ENCODE measurements at regions not wholly inside any gene's neighbourhood (a gene's known extent, or its start where the extent isn't known, plus 50 kb on each side); places are given as distances from the start of the nearest gene placed in this dataset.

DNA sequence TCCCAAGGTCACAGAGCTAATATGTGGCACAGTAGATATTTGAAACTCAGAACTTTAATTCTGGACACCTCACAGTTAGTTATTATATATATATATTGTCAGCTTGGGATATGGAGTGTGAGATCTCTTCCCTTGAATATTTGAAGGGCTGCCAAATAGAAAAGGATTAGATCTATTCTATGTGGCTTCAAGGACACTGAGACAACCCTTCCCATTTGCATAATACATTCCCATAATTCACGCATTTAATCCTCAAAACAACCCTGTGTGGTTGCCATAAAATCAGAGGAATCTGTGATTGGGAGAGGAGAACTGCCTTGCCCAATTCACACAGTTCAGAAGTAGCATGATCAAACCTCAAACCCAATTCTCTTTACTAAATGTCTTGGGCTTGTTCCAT lies 365.8 kb upstream of the DYNLRB2 start:
- no peak for DNase-seq (ENCODE audit: extremely low spot score, unreplicated experiment)
- no peaks in the 10 kb centered on the region for H3K27me3 Mint-ChIP-seq (ENCODE audit: unreplicated experiment)
- no peak overlapping the region for H3K4me3 Mint-ChIP-seq (ENCODE audit: unreplicated experiment)
- peaks cover 40% of the 10 kb centered on the region for H3K4me1 Mint-ChIP-seq (ENCODE audit: unreplicated experiment)
- TF ChIP-seq, protein P1, sequence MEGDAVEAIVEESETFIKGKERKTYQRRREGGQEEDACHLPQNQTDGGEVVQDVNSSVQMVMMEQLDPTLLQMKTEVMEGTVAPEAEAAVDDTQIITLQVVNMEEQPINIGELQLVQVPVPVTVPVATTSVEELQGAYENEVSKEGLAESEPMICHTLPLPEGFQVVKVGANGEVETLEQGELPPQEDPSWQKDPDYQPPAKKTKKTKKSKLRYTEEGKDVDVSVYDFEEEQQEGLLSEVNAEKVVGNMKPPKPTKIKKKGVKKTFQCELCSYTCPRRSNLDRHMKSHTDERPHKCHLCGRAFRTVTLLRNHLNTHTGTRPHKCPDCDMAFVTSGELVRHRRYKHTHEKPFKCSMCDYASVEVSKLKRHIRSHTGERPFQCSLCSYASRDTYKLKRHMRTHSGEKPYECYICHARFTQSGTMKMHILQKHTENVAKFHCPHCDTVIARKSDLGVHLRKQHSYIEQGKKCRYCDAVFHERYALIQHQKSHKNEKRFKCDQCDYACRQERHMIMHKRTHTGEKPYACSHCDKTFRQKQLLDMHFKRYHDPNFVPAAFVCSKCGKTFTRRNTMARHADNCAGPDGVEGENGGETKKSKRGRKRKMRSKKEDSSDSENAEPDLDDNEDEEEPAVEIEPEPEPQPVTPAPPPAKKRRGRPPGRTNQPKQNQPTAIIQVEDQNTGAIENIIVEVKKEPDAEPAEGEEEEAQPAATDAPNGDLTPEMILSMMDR (IDR thresholded peaks at IDR 0.05), result no peak
- H3K27ac Mint-ChIP-seq (ENCODE audit: unreplicated experiment), result peak overlapping the region; percentile 53
- no peaks in the 10 kb centered on the region for H3K36me3 Mint-ChIP-seq (ENCODE audit: unreplicated experiment)
- H3K9me3 Mint-ChIP-seq (ENCODE audit: unreplicated experiment), result no peaks in the 10 kb centered on the region

DNA sequence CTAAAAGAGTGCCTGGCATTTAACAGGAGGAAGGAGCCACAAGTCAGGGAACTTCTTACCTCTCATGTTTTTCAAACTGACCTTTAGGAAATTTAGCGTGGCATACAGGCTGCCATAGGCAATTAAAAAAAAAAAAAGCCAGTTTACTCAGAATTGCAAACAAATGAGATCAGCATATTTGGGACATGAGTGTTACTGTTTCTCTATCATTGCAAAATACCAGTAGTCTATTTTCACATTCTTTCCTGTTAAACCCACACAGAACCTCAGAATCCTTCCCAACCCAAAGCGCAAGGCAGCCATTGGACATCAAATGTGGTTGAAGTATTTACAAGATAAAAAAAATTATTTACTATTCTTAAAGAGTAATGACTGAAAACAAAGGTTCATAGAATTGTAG lies 366.4 kb upstream of the DYNLRB2 start:
- no peaks in the 10 kb centered on the region for H3K27me3 Mint-ChIP-seq (ENCODE audit: unreplicated experiment)
- H3K27ac Mint-ChIP-seq (ENCODE audit: unreplicated experiment), result peak overlapping the region; percentile 82
- no peaks in the 10 kb centered on the region for H3K9me3 Mint-ChIP-seq (ENCODE audit: unreplicated experiment)
- no peak for DNase-seq (ENCODE audit: extremely low spot score, unreplicated experiment)
- TF ChIP-seq, protein P1 (IDR thresholded peaks at IDR 0.05), result no peak
- H3K4me1 Mint-ChIP-seq (ENCODE audit: unreplicated experiment), result peaks cover 40% of the 10 kb centered on the region
- no peaks in the 10 kb centered on the region for H3K36me3 Mint-ChIP-seq (ENCODE audit: unreplicated experiment)
- H3K4me3 Mint-ChIP-seq (ENCODE audit: unreplicated experiment), result no peak overlapping the region

GRCh38 chr16:80171746-80172145 lies 369.0 kb upstream of the DYNLRB2 start:
- Mint-ChIP-seq H3K9me3 (ENCODE audit: unreplicated experiment) (no peaks in the 10 kb centered on the region), H3K27me3 (ENCODE audit: unreplicated experiment) (no peaks in the 10 kb centered on the region), H3K27ac (ENCODE audit: unreplicated experiment) (no peak overlapping the region), H3K36me3 (ENCODE audit: unreplicated experiment) (no peaks in the 10 kb centered on the region), H3K4me1 (ENCODE audit: unreplicated experiment) (peaks cover 32% of the 10 kb centered on the region), H3K4me3 (ENCODE audit: unreplicated experiment) (no peak overlapping the region)
- DNase-seq (ENCODE audit: extremely low spot score, unreplicated experiment), result no peak
- TF ChIP-seq, protein P1 (IDR thresholded peaks at IDR 0.05), result no peak

GRCh38 chr16:80171199-80171598 lies 369.6 kb upstream of the DYNLRB2 start:
- H3K27me3 Mint-ChIP-seq (ENCODE audit: unreplicated experiment), result no peaks in the 10 kb centered on the region
- TF ChIP-seq, protein P1 (IDR thresholded peaks at IDR 0.05), result no peak
- peaks cover under 1% of the 10 kb centered on the region for H3K9me3 Mint-ChIP-seq (ENCODE audit: unreplicated experiment)
- no peak for DNase-seq (ENCODE audit: extremely low spot score, unreplicated experiment)
- H3K4me1 Mint-ChIP-seq (ENCODE audit: unreplicated experiment), result peaks cover 26% of the 10 kb centered on the region
- H3K4me3 Mint-ChIP-seq (ENCODE audit: unreplicated experiment), result no peak overlapping the region
- no peaks in the 10 kb centered on the region for H3K36me3 Mint-ChIP-seq (ENCODE audit: unreplicated experiment)
- no peak overlapping the region for H3K27ac Mint-ChIP-seq (ENCODE audit: unreplicated experiment)

- no peaks in the 10 kb centered on the region for H3K4me1 Mint-ChIP-seq (ENCODE audit: unreplicated experiment)
These were observed 373.0 kb upstream of the DYNLRB2 start for GRCh38 chr16:80167657-80168390.

More at GRCh38 chr16:80167657-80168390, 373.0 kb upstream of the DYNLRB2 start:
- Mint-ChIP-seq H3K36me3 (ENCODE audit: unreplicated experiment) (no peaks in the 10 kb centered on the region), H3K27me3 (ENCODE audit: unreplicated experiment) (no peaks in the 10 kb centered on the region), H3K9me3 (ENCODE audit: unreplicated experiment) (peaks cover 4% of the 10 kb centered on the region), H3K4me3 (ENCODE audit: unreplicated experiment) (no peak overlapping the region), H3K27ac (ENCODE audit: unreplicated experiment) (no peak overlapping the region)
- DNase-seq (ENCODE audit: extremely low spot score, unreplicated experiment), result no peak
- TF ChIP-seq, protein P1 (IDR thresholded peaks at IDR 0.05), result no peak

Measured in osteocyte (in vitro differentiated cells).